ENCODE measurements at regions not wholly inside any gene's neighbourhood (a gene's known extent, or its start where the extent isn't known, plus 50 kb on each side); places are given as distances from the start of the nearest gene placed in this dataset.

- DNase-seq = no peak
- Histone ChIP-seq H3K9me3 (no peaks in the 10 kb centered on the region), H3K4me1 (no peaks in the 10 kb centered on the region), H3K4me3 (no peak overlapping the region), H3K36me3 (no peaks in the 10 kb centered on the region), H3K27me3 (no peaks in the 10 kb centered on the region), H3K27ac (no peak overlapping the region)
- intact Hi-C loops (cut with DNase I; ENCODE audit: low total_unique reads) = no loop called here
- TF ChIP-seq POLR2A (IDR thresholded peaks at IDR 0.05) = no peak
- no peak for TF ChIP-seq CTCF (IDR thresholded peaks at IDR 0.05)
These were observed 260.5 kb upstream of the PITRM1 start for GRCh38 chr10:3433131-3433530.

- intact Hi-C loops (cut with DNase I; ENCODE audit: low total_unique reads) = no loop called here
- Histone ChIP-seq H3K27me3 (no peaks in the 10 kb centered on the region), H3K9me3 (no peaks in the 10 kb centered on the region), H3K4me3 (no peak overlapping the region), H3K36me3 (no peaks in the 10 kb centered on the region), H3K4me1 (no peaks in the 10 kb centered on the region), H3K27ac (no peak overlapping the region)
- TF ChIP-seq CTCF (IDR thresholded peaks at IDR 0.05) (no peak), POLR2A (IDR thresholded peaks at IDR 0.05) (no peak)
- DNase-seq = no peak
These were observed 259.7 kb upstream of the PITRM1 start for GRCh38 chr10:3432081-3432825.

- Histone ChIP-seq H3K27me3 (no peaks in the 10 kb centered on the region), H3K4me1 (no peaks in the 10 kb centered on the region), H3K36me3 (no peaks in the 10 kb centered on the region), H3K27ac (no peak overlapping the region), H3K9me3 (no peaks in the 10 kb centered on the region), H3K4me3 (no peak overlapping the region)
- DNase-seq = no peak
- no peak for TF ChIP-seq CTCF (IDR thresholded peaks at IDR 0.05)
- TF ChIP-seq POLR2A (IDR thresholded peaks at IDR 0.05) = no peak
- intact Hi-C loops (cut with DNase I; ENCODE audit: low total_unique reads) = no loop called here
These were observed 257.9 kb upstream of the PITRM1 start for GRCh38 chr10:3430501-3430900.

- no peaks in the 10 kb centered on the region for H3K4me1 ChIP-seq
- no peaks in the 10 kb centered on the region for H3K36me3 ChIP-seq
- no peaks in the 10 kb centered on the region for H3K9me3 ChIP-seq
- DNase-seq = peak in 1 of 2 donors; percentile 41
- H3K27ac ChIP-seq = no peak overlapping the region
- H3K4me3 ChIP-seq = no peak overlapping the region
- no peak for TF ChIP-seq POLR2A (IDR thresholded peaks at IDR 0.05)
- TF ChIP-seq CTCF (IDR thresholded peaks at IDR 0.05) = no peak
- intact Hi-C loops (cut with DNase I; ENCODE audit: low total_unique reads) = no loop called here
- no peaks in the 10 kb centered on the region for H3K27me3 ChIP-seq
These were observed 257.1 kb upstream of the PITRM1 start for GRCh38 chr10:3429676-3430075.

- intact Hi-C loops (cut with DNase I; ENCODE audit: low total_unique reads) = no loop called here
- H3K27ac ChIP-seq = no peak overlapping the region
These were observed 256.2 kb upstream of the PITRM1 start for GRCh38 chr10:3428826-3429225.

More at GRCh38 chr10:3428826-3429225, 256.2 kb upstream of the PITRM1 start:
- H3K4me1 ChIP-seq = no peaks in the 10 kb centered on the region
- TF ChIP-seq CTCF (IDR thresholded peaks at IDR 0.05) (no peak), POLR2A (IDR thresholded peaks at IDR 0.05) (no peak)
- H3K27me3 ChIP-seq = no peaks in the 10 kb centered on the region
- DNase-seq = no peak
- H3K9me3 ChIP-seq = no peaks in the 10 kb centered on the region
- no peak overlapping the region for H3K4me3 ChIP-seq
- H3K36me3 ChIP-seq = no peaks in the 10 kb centered on the region
